GM23338 (cell line): ENCODE measurements at regions not wholly inside any gene's neighbourhood (a gene's known extent, or its start where the extent isn't known, plus 50 kb on each side); places are given as distances from the start of the nearest gene placed in this dataset.

ENCODE experiments used
- ATAC-seq: fragments of 200-7000 bp; cut with Tn5 transposase; 3 replicates; pipeline ENCODE4 v1.9.1; 2020
- DNase-seq: peaks from one replicate; pipeline ENCODE4 v3.0.0-alpha.2; 2015; ENCODE audit warnings: low spot score
- H2AFZ ChIP-seq: fragments of 200-600 bp; sonication (generic); 2 replicates; pipeline ENCODE4 v1.8.0; 2016; ENCODE audit warnings: antibody characterized with exemption, mild to moderate bottlenecking, moderate library complexity
- H3F3A ChIP-seq: fragments of 200-600 bp; sonication (generic); replicated peaks from 2 replicates; pipeline ENCODE4 v1.8.0; 2017; ENCODE audit warnings: antibody characterized with exemption, mixed run types, low read depth
- H3K27ac ChIP-seq: fragments of 200-600 bp; sonication (generic); 2 replicates; pipeline ENCODE4 v1.6.1; 2016; ENCODE audit warnings: low read depth
- H3K27me3 ChIP-seq: fragments of 200-600 bp; sonication (generic); 2 replicates; pipeline ENCODE4 v1.8.0; 2016; ENCODE audit warnings: mild to moderate bottlenecking, mixed run types, moderate library complexity; ENCODE audit not compliant: insufficient read depth
- H3K36me3 ChIP-seq: fragments of 200-600 bp; sonication (generic); 2 replicates; pipeline ENCODE4 v1.8.0; 2016; ENCODE audit warnings: mild to moderate bottlenecking; ENCODE audit not compliant: insufficient read depth
- H3K4me1 ChIP-seq: fragments of 200-600 bp; sonication (generic); 2 replicates; pipeline ENCODE4 v1.8.0; 2016; ENCODE audit warnings: mild to moderate bottlenecking, moderate library complexity; ENCODE audit not compliant: insufficient read depth
- H3K4me2 ChIP-seq: fragments of 200-600 bp; sonication (generic); 2 replicates; pipeline ENCODE4 v1.7.1; 2017; ENCODE audit warnings: mixed run types
- H3K4me3 ChIP-seq: fragments of 200-600 bp; sonication (generic); 2 replicates; pipeline ENCODE4 v1.6.1; 2016; ENCODE audit warnings: mixed run types
- H3K79me2 ChIP-seq: fragments of 200-600 bp; sonication (generic); replicated peaks from 2 replicates; pipeline ENCODE4 v1.8.0; 2017; ENCODE audit warnings: mild to moderate bottlenecking; ENCODE audit not compliant: insufficient read depth
- H3K9me2 ChIP-seq: fragments of 200-600 bp; sonication (generic); 2 replicates; pipeline ENCODE4 v1.8.0; 2017; ENCODE audit not compliant: insufficient read depth
- H4K20me1 ChIP-seq: fragments of 200-600 bp; sonication (generic); replicated peaks from 2 replicates; pipeline ENCODE4 v1.8.0; 2017; ENCODE audit warnings: mild to moderate bottlenecking; ENCODE audit not compliant: insufficient read depth
- H3K27ac Mint-ChIP-seq: 2 replicates; pipeline ENCODE4 v1.8.0; 2020; ENCODE audit warnings: inconsistent platforms, mild to moderate bottlenecking, moderate library complexity, mixed read lengths
- H3K27me3 Mint-ChIP-seq: 3 replicates; pipeline ENCODE4 v1.8.0; 2022; ENCODE audit warnings: low read depth, mild to moderate bottlenecking, moderate library complexity, mixed read lengths, inconsistent platforms; ENCODE audit not compliant: insufficient read depth, poor library complexity
- H3K36me3 Mint-ChIP-seq: 3 replicates; pipeline ENCODE4 v1.8.0; 2021; ENCODE audit warnings: low read depth, mild to moderate bottlenecking, inconsistent platforms, moderate library complexity, mixed read lengths
- H3K4me1 Mint-ChIP-seq: 3 replicates; pipeline ENCODE4 v1.8.0; 2020; ENCODE audit warnings: mild to moderate bottlenecking, inconsistent platforms, mixed read lengths
- H3K4me3 Mint-ChIP-seq: 3 replicates; pipeline ENCODE4 v1.8.0; 2021; ENCODE audit warnings: moderate library complexity, mild to moderate bottlenecking, inconsistent platforms, mixed read lengths
- H3K9me3 Mint-ChIP-seq: 3 replicates; pipeline ENCODE4 v1.8.0; 2020; ENCODE audit warnings: moderate library complexity, mild to moderate bottlenecking, inconsistent platforms, mixed read lengths
- CREB1 ChIP-seq: fragments of 250-450 bp; sonication (Bioruptor Pico); IDR thresholded peaks from 2 replicates; pipeline ENCODE4 v1.5.0; 2020; ENCODE audit warnings: low read depth, mild to moderate bottlenecking, moderate library complexity
- CTCF ChIP-seq, 2 experiments: fragments of 200-600 bp in 1 of 2; sonication (generic) in 1 of 2; conservative IDR thresholded peaks; 2 replicates each; pipeline versions ENCODE4 v1.5.1 to v1.6.1; 2016 to 2017; ENCODE audit warnings: antibody characterized with exemption in 2 of 2, low read depth in 2 of 2, mild to moderate bottlenecking in 2 of 2, moderate library complexity in 1 of 2
- EZH2 ChIP-seq: fragments of 200-600 bp; sonication (generic); IDR thresholded peaks from one replicate; pipeline ENCODE4 v1.8.0; 2017; ENCODE audit warnings: antibody characterized with exemption, mild to moderate bottlenecking, low read depth; ENCODE audit not compliant: unreplicated experiment
- EZH2phosphoT487 ChIP-seq: fragments of 200-600 bp; sonication (generic); IDR thresholded peaks from one replicate; pipeline ENCODE4 v1.8.1; 2018; ENCODE audit warnings: antibody characterized with exemption; ENCODE audit not compliant: unreplicated experiment
- JUNB ChIP-seq: IDR thresholded peaks from one replicate; pipeline ENCODE4 v1.6.1; 2016; ENCODE audit warnings: antibody characterized with exemption; ENCODE audit not compliant: unreplicated experiment
- NANOG ChIP-seq: IDR thresholded peaks from 2 replicates; pipeline ENCODE4 v1.6.1; 2016; ENCODE audit warnings: antibody characterized with exemption, borderline replicate concordance
- POLR2AphosphoS5 ChIP-seq: IDR thresholded peaks from 2 replicates; pipeline ENCODE4 v1.6.1; 2016; ENCODE audit warnings: antibody characterized with exemption, low read depth
- STAT1 ChIP-seq: IDR thresholded peaks from one replicate; pipeline ENCODE4 v1.6.1; 2016; ENCODE audit warnings: antibody characterized with exemption; ENCODE audit not compliant: unreplicated experiment
- ZNF114 ChIP-seq: fragments of 250-450 bp; sonication (Bioruptor Pico); IDR thresholded peaks from 2 replicates; pipeline ENCODE4 v1.5.0; 2020; ENCODE audit warnings: mild to moderate bottlenecking, moderate library complexity
- ZNF331 ChIP-seq: fragments of 250-450 bp; sonication (Bioruptor Pico); IDR thresholded peaks from 2 replicates; pipeline ENCODE4 v1.5.0; 2020; ENCODE audit warnings: low read depth, mild to moderate bottlenecking, moderate library complexity
- ZNF462 ChIP-seq: fragments of 250-450 bp; sonication (Bioruptor Pico); IDR thresholded peaks from 2 replicates; pipeline ENCODE4 v1.5.0; 2020; ENCODE audit warnings: mild to moderate bottlenecking, moderate library complexity
- TF ChIP-seq, protein P1 (sequence below): IDR thresholded peaks from 2 replicates; pipeline ENCODE4 v1.6.1; 2016; ENCODE audit warnings: antibody characterized with exemption
- TF ChIP-seq, protein P2 (sequence below): IDR thresholded peaks from one replicate; pipeline ENCODE4 v1.6.1; 2018; ENCODE audit warnings: antibody characterized with exemption; ENCODE audit not compliant: unreplicated experiment

DNA sequence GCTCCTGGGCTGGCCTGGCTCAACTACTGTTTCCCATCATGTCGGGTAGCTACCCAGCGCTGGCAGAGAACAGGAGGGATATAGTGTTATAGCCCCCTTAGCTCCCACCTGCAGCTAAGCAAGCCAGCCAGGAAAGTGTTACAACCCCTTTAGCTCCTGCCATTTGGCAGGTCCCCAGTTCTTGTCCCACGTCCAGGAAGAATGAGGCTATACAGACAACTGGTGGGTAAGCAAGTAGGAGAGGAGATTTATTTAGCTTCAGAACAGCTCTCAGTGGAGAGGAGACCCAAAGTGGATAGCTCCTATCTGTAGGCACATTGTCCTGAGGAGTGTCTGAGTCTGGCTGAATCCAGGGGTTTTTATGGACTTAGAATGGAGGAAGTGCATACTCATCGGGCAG is 741.1 kb upstream of the B3GALT2 start:
- no peak overlapping the region for H3K4me2 ChIP-seq
- no peaks in the 10 kb centered on the region for H3K27me3 ChIP-seq
- H3K4me1 ChIP-seq = peaks cover 19% of the 10 kb centered on the region
- H3K27ac Mint-ChIP-seq = no peak overlapping the region
- H2AFZ ChIP-seq = no peak overlapping the region
- H3K4me1 Mint-ChIP-seq = peaks cover 16% of the 10 kb centered on the region
- no peaks in the 10 kb centered on the region for H3K27me3 Mint-ChIP-seq
- peaks cover 9% of the 10 kb centered on the region; the same call in 1 of the 2 replicates for H3K36me3 ChIP-seq
- H4K20me1 ChIP-seq = no peaks in the 10 kb centered on the region
- ATAC-seq = no peak
- no peaks in the 10 kb centered on the region for H3K79me2 ChIP-seq
- no peak overlapping the region for H3K4me3 Mint-ChIP-seq
- no peak for TF ChIP-seq EZH2
- TF ChIP-seq ZNF114 (CRISPR knock-in tag) = no peak
- TF ChIP-seq NANOG = no peak
- TF ChIP-seq CREB1 (CRISPR knock-in tag) = no peak
- no peak for TF ChIP-seq ZNF462 (CRISPR knock-in tag)
- no peak for TF ChIP-seq STAT1
- TF ChIP-seq JUNB = no peak
- TF ChIP-seq POLR2AphosphoS5 = no peak
- no peak for TF ChIP-seq ZNF331 (CRISPR knock-in tag)
- TF ChIP-seq CTCF (conservative IDR thresholded peaks at IDR 0.05; ENCODE audit: low read depth in 2 of 2) = no peak
- no peak for TF ChIP-seq EZH2phosphoT487
- TF ChIP-seq, protein P1, sequence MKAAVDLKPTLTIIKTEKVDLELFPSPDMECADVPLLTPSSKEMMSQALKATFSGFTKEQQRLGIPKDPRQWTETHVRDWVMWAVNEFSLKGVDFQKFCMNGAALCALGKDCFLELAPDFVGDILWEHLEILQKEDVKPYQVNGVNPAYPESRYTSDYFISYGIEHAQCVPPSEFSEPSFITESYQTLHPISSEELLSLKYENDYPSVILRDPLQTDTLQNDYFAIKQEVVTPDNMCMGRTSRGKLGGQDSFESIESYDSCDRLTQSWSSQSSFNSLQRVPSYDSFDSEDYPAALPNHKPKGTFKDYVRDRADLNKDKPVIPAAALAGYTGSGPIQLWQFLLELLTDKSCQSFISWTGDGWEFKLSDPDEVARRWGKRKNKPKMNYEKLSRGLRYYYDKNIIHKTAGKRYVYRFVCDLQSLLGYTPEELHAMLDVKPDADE = no peak
- TF ChIP-seq, protein P2, sequence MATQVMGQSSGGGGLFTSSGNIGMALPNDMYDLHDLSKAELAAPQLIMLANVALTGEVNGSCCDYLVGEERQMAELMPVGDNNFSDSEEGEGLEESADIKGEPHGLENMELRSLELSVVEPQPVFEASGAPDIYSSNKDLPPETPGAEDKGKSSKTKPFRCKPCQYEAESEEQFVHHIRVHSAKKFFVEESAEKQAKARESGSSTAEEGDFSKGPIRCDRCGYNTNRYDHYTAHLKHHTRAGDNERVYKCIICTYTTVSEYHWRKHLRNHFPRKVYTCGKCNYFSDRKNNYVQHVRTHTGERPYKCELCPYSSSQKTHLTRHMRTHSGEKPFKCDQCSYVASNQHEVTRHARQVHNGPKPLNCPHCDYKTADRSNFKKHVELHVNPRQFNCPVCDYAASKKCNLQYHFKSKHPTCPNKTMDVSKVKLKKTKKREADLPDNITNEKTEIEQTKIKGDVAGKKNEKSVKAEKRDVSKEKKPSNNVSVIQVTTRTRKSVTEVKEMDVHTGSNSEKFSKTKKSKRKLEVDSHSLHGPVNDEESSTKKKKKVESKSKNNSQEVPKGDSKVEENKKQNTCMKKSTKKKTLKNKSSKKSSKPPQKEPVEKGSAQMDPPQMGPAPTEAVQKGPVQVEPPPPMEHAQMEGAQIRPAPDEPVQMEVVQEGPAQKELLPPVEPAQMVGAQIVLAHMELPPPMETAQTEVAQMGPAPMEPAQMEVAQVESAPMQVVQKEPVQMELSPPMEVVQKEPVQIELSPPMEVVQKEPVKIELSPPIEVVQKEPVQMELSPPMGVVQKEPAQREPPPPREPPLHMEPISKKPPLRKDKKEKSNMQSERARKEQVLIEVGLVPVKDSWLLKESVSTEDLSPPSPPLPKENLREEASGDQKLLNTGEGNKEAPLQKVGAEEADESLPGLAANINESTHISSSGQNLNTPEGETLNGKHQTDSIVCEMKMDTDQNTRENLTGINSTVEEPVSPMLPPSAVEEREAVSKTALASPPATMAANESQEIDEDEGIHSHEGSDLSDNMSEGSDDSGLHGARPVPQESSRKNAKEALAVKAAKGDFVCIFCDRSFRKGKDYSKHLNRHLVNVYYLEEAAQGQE = no peak
- no peak overlapping the region for H3K27ac ChIP-seq
- no peak overlapping the region for H3K4me3 ChIP-seq
- peaks cover 40% of the 10 kb centered on the region for H3K9me3 Mint-ChIP-seq
- no peaks in the 10 kb centered on the region; the same call in 1 of the 2 replicates for H3K9me2 ChIP-seq
- peak; percentile 71 for DNase-seq
- peaks cover 36% of the 10 kb centered on the region for H3K36me3 Mint-ChIP-seq
- no peaks in the 10 kb centered on the region for H3F3A ChIP-seq
